ENCODE measurements at regions not wholly inside any gene's neighbourhood (a gene's known extent, or its start where the extent isn't known, plus 50 kb on each side); places are given as distances from the start of the nearest gene placed in this dataset.

GRCh38 chr14:75226755-75227544 is 50.5 kb upstream of the TMED10 start:
- Mint-ChIP-seq H3K4me3 (no peak overlapping the region), H3K4me1 (peaks cover 46% of the 10 kb centered on the region), H3K36me3 (no peaks in the 10 kb centered on the region), H3K27me3 (ENCODE audit: low read depth) (no peaks in the 10 kb centered on the region; the same call in 1 of the 2 replicates), H3K9me3 (no peaks in the 10 kb centered on the region), H3K27ac (peak overlapping the region; percentile 61; the same call in 1 of the 2 replicates)
- ChIA-PET CTCF (no interaction called here), POLR2A (no interaction called here)
- ATAC-seq (no peak), DNase-seq (ENCODE audit: low spot score) (no peak)
- TF ChIP-seq ZNF232 (CRISPR knock-in tag; IDR thresholded peaks at IDR 0.05) (no peak), ATF3 (CRISPR knock-in tag; conservative IDR thresholded peaks at IDR 0.05) (no peak), ZSCAN18 (CRISPR knock-in tag; IDR thresholded peaks at IDR 0.05) (no peak)
